GM10248 (cell line): ENCODE measurements at regions not wholly inside any gene's neighbourhood (a gene's known extent, or its start where the extent isn't known, plus 50 kb on each side); places are given as distances from the start of the nearest gene placed in this dataset.

Experiments used
- CTCF ChIA-PET: fragments of 300-600 bp; sonication (Branson Sonifier 250); formaldehyde crosslinking; extraction: SDS; loops from one replicate; lab custom pipeline; 2021; ENCODE audit warnings: antibody characterized with exemption; lab: Yijun Ruan, JAX
- POLR2A ChIA-PET: fragments of 350-650 bp; sonication (Branson Sonifier 250); formaldehyde crosslinking; extraction: SDS; loops from one replicate; lab custom pipeline; 2020; ENCODE audit warnings: antibody characterized with exemption; lab: Yijun Ruan, JAX
- DNase-seq: peaks from one replicate; pipeline ENCODE4 v3.0.0; 2012; ENCODE audit errors: extremely low spot score
- CTCF ChIP-seq: IDR thresholded peaks from 2 replicates; pipeline ENCODE4 v1.5.1; 2012; ENCODE audit warnings: mild to moderate bottlenecking, low read depth; ENCODE audit errors: extremely low read depth, missing control alignments, control extremely low read depth

- POLR2A ChIA-PET, result no interaction called here
- no peak for TF ChIP-seq CTCF
- DNase-seq, result no peak
- CTCF ChIA-PET, result interaction anchor here (1.1 to 1.3 kb wide), 2 partner anchors 11 to 32 kb away, joined by 3 to 5 read pairs; no protein-coding TSS in a partner anchor
These were observed 364.7 kb downstream of the PRELID2 start for GRCh38 chr5:145470396-145470979.

- CTCF ChIA-PET, result no interaction called here
- POLR2A ChIA-PET, result no interaction called here
- TF ChIP-seq CTCF, result no peak
- no peak for DNase-seq
These were observed 367.7 kb downstream of the PRELID2 start for GRCh38 chr5:145467446-145467845.

GRCh38 chr5:145466533-145466932 lies 368.6 kb downstream of the PRELID2 start:
- no peak for TF ChIP-seq CTCF
- ChIA-PET POLR2A (no interaction called here), CTCF (no interaction called here)
- DNase-seq, result no peak

- POLR2A ChIA-PET, result no interaction called here
- no peak for DNase-seq
- CTCF ChIA-PET, result no interaction called here
- no peak for TF ChIP-seq CTCF
These were observed 369.5 kb downstream of the PRELID2 start for GRCh38 chr5:145465474-145466263.

- DNase-seq, result no peak
- POLR2A ChIA-PET, result no interaction called here
- no peak for TF ChIP-seq CTCF
- CTCF ChIA-PET, result interaction anchor here (1.2 to 1.3 kb wide), 2 partner anchors 12 to 15 kb away, joined by 3 to 4 read pairs; no protein-coding TSS in a partner anchor
These were observed 371.0 kb downstream of the PRELID2 start for GRCh38 chr5:145464171-145464570.

- ChIA-PET CTCF (interaction anchor here (1.2 to 1.3 kb wide), 2 partner anchors 11 to 14 kb away, joined by 3 to 4 read pairs; no protein-coding TSS in a partner anchor), POLR2A (no interaction called here)
- TF ChIP-seq CTCF, result no peak
- no peak for DNase-seq
These were observed 371.5 kb downstream of the PRELID2 start for GRCh38 chr5:145463634-145464033.
